Cardiac septum (tissue), 1 donor: ENCODE measurements at regions not wholly inside any gene's neighbourhood (a gene's known extent, or its start where the extent isn't known, plus 50 kb on each side); places are given as distances from the start of the nearest gene placed in this dataset.

Experiments used
- DNase-seq: peaks from one replicate; pipeline ENCODE4 v3.0.0-alpha.2; 2020; ENCODE audit warnings: low spot score
- intact Hi-C: fragments of 100-400 bp; cut with DNase I; formaldehyde crosslinking; loops from one replicate; pipeline ENCODE4 v1.14.0; 2022
- donor health status: DM: no; HTN: no; CAD: no.

- intact Hi-C loops = no loop called here
- DNase-seq = no peak
Measured at GRCh38 chr6:140101367-140101766, 726.9 kb upstream of the CITED2 start.

DNA sequence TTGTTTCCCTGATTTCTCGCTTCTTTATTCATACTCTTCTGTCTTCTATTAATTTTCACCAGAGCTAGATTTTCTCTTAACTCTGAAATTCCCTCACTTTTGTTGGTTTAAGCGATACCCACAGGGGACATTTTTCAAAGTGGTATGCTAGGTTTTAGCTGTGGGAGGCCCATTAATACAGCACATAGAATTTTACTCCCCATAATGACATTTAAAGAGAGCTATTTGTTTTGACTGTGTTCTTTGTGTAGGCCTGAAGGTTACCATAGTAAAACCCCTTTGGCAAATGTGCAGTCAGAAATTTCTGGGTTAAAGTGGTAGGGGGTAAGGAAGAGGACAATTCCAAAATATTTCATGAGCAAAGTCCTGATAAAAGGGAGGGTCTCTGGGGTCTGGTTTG is 721.1 kb upstream of the CITED2 start:
- DNase-seq = no peak
- intact Hi-C loops = no loop called here

- intact Hi-C loops = no loop called here
- DNase-seq = no peak
Measured at GRCh38 chr6:140091895-140092294, 717.4 kb upstream of the CITED2 start.

DNA sequence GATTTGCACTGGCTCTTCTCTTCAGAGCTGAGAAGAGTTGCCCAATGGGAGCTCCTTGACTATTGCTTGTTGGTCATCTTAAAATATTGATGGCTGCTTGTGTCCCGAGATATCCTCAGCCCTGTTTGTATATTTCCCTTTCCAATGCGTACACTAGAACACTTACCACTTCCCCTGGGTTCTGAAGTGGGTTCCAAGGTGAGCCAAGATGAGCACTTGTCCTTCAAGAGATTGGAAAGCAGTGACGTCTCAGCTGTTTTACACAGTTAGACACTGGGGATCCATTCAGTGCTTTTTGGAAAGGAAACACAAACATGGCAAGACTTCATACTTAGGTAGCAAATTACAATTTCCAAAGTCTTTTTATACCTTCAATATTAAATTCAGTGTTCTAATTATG is 716.4 kb upstream of the CITED2 start:
- intact Hi-C loops = no loop called here
- no peak for DNase-seq

DNA sequence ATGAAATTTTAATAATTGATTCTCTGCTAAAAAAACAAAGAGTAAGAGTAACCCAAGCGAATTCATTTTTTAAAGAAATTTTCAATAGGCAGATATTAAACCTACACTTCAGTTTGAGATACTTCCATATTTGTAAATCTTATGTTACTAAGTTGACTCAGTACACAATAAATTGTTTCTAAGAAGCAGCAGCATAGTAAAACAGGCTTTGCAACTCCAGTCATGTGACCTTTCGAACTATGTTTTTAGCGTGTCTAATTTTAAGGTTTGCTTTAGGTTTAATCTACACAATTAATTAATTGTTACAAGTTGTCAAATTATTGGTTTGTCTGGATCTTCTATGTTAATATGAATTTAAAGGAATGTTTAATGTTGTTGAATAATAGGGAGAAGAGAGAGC is 708.9 kb upstream of the CITED2 start:
- no peak for DNase-seq
- intact Hi-C loops = no loop called here

GRCh38 chr6:140082867-140083297 is 708.4 kb upstream of the CITED2 start:
- DNase-seq = no peak
- intact Hi-C loops = no loop called here

- intact Hi-C loops = loop anchor here (5.0 to 10.0 kb wide), 3 partner anchors 97 to 707 kb away; partner anchors contain the start of gene CITED2
Measured at GRCh38 chr6:140079328-140079727, 704.9 kb upstream of the CITED2 start.

GRCh38 chr6:140078561-140079125 is 704.2 kb upstream of the CITED2 start:
- DNase-seq = no peak
- intact Hi-C loops = loop anchor here (5.0 to 10.0 kb wide), 3 partner anchors 96 to 706 kb away; partner anchors contain the start of gene CITED2

More at GRCh38 chr6:140079328-140079727, 704.9 kb upstream of the CITED2 start:
- no peak for DNase-seq

DNA sequence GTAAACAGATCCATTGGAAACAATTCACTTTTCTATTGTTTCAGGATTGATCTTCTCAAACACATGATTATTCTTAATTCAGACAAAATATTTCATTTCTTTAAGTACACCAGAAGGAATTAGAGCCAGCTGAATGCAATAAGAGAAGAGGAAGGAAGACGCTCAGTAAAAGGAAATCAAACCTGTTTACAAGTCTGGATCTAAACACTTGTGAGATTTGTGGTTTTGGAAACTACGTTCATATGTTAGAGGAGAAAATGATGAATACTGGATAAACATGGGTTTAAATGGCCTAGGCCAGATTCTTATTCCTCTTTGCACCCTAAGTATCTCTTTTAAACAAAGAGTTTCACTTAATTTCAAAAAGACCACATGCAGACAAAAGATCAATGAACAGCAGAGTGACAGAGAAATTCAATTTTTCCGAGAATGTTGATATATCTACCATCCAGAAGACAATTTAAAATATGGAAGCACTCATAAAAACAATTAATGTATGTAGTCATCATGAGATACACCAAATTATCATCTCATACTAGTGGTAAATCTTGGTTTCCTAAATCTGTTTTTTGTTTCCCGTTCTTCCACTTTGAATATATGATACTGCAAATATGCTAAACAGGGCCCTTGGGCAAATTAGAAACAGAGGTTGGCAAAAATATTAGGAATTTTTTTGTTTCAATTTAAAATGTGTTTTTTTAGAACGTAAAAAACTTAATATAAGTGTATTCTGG is 703.5 kb upstream of the CITED2 start:
- DNase-seq = no peak
- intact Hi-C loops = loop anchor here (5.0 to 10.0 kb wide), 3 partner anchors 96 to 706 kb away; partner anchors contain the start of gene CITED2

DNA sequence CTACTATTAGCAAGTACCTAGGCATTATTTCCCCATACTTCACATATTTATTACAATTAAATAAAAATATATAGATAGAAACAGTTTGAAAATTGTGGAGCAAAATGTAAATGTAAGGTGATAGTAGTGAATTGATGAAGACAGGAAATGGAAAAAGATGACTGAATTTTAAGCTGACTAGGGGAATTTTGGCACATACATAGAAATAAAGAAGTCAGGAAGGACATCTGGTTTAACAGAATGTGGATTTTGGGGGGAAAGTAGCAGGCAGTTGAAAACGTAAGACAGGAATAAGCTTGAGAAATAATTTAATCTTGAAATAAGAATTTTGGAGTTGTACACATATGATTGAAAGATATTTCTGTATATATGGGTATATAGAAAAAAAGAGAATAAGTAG is 701.7 kb upstream of the CITED2 start:
- intact Hi-C loops = loop anchor here (5.0 to 10.0 kb wide), 3 partner anchors 94 to 704 kb away; partner anchors contain the start of gene CITED2
- no peak for DNase-seq

GRCh38 chr6:140073456-140073855 is 699.0 kb upstream of the CITED2 start:
- no peak for DNase-seq
- intact Hi-C loops = loop anchor here (10.0 kb wide), 1 partner anchor 309 kb away; no protein-coding TSS in a partner anchor

- no peak for DNase-seq
- intact Hi-C loops = loop anchor here (10.0 kb wide), 1 partner anchor 307 kb away; no protein-coding TSS in a partner anchor
Measured at GRCh38 chr6:140071601-140072062, 697.2 kb upstream of the CITED2 start.

DNA sequence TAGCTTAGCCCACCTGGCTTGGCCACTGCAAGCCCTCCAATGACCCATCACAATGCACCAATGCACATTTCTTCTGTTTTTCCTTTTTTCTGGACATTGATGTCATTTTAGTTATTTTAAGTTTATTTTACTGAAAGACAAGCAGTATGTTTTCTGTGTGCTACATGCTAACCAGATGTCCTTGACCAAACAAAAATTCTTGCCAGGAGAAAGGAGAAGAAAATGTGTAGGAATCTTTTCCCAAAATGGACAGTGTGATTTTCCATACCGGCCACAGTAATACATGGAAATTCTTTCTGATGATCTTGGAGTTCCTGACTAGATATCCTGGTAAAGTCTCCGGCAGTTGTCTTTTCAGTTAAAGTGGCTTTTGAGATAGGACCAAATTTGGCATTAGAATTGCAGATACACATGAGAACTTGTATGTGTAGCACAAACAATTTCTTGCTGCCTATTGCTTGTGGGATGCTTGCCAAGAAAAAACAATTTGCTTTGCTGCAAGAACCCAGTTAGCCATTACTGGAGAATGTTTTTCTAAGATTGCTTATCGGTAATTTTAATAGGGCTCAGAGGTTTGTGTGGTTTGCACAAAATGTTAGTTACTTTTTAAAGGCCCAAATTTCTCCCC is 696.5 kb upstream of the CITED2 start:
- intact Hi-C loops = loop anchor here (10.0 kb wide), 1 partner anchor 306 kb away; no protein-coding TSS in a partner anchor
- DNase-seq = no peak

- intact Hi-C loops = no loop called here
- DNase-seq = no peak
Measured at GRCh38 chr6:140069576-140069975, 695.1 kb upstream of the CITED2 start.

DNA sequence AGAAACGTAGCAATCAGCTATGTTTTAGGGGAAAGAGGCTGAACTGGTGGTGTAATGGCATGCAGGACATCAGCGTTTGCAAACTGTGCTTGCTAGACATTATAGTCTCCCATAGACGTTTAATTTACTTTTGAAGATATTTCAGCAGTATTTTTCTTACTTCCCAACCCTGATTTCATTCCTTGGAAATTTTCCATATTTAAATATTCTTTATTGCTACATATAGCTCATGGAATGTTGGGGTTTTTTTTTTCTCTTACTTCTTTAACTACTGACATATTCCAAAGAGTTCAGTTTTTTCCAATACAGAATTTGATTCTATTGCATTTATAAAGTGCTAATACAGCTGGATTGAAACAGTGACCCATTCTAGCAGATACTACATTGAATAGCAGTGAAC is 694.4 kb upstream of the CITED2 start:
- intact Hi-C loops = no loop called here
- no peak for DNase-seq

- intact Hi-C loops = no loop called here
- no peak for DNase-seq
Measured at GRCh38 chr6:140064366-140064765, 689.9 kb upstream of the CITED2 start.

GRCh38 chr6:140063021-140063399 is 688.6 kb upstream of the CITED2 start:
- no peak for DNase-seq
- intact Hi-C loops = no loop called here

DNA sequence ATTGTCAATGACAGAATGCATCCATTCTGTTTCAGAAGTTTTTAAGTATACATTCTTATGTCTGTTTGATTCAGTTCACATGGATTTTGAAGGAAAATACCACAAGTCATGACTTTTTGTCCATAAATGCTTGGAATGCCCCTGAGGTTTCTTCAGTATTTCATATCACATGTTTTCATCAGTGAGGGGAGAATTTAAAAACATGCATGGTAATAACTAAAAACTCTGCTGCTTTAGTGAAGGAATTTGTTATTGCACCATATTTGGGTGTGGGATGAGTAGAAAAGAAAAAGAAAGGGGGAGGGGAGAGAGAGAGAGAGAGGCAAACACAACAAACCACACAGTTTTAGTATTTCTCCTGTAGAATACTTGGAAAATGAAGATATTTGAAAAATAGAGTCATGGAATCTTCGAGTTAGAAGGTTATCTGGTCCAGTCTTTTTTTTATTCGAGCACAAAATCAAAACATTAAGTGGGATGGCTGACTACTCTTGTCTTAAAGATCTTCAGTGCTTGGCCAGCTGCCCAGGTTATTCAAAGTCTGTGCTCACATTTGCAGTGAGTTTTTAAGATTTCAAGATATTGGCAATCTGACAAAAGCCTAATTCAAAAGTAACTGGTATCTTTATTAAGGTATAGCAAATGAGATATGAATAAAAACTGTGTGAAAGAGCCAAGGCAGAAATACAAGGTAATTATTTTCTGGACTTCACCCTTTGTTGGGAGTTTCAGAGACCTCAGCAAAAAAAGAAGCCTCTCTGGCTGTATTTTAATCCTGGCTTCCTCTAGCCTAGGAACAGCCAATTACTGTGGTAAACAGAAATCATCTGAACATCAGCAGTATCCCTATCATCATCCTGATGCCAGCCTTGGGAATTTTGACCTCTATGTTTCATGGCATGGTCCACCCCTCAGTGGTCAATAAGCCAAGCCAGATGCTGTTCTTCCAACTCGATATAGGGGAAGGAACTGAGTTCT is 687.9 kb upstream of the CITED2 start:
- intact Hi-C loops = no loop called here

More for the DNA sequence above, 687.9 kb upstream of the CITED2 start:
- DNase-seq = no peak
